ENCODE measurements at regions not wholly inside any gene's neighbourhood (a gene's known extent, or its start where the extent isn't known, plus 50 kb on each side); places are given as distances from the start of the nearest gene placed in this dataset.

DNA sequence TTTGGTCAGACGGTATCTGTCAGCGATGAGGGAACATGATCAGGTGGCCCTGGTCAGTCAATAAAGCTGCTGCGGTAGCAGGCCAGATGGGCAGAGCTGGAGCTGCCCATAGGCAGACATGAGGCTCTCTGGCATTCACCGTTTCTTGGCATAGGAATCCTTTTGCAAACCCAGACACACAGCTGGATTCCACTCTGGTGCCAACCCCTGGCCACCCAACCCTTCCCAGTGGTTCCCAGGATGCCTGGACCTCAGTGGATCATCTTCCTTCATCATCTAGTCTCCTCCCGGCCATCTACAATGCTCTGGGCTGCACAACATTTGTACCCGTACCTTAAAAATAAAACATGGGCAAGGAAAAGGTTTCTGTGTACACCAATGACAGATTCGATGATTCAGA is 68.3 kb upstream of the ACTRT2 start:
- no TSS peak for BruUV-seq (replicated peaks)
- TF ChIP-seq MXI1 (IDR thresholded peaks at IDR 0.05; ENCODE audit: borderline replicate concordance, low read depth, low read length) (no peak), RCOR1 (IDR thresholded peaks at IDR 0.05; ENCODE audit: insufficient replicate concordance, low read length) (no peak), NFE2L2 (IDR thresholded peaks at IDR 0.05; ENCODE audit: low read depth, low read length) (no peak), RAD21 (IDR thresholded peaks at IDR 0.05; ENCODE audit: low read length) (no peak)
- H4K91ac ChIP-seq (ENCODE audit: insufficient read depth, low read depth, low read length), result no peak overlapping the region
- H3K79me1 ChIP-seq (ENCODE audit: low read depth in 1 of 2, low read length in 2 of 2), result no peaks in the 10 kb centered on the region
- H4K5ac ChIP-seq (ENCODE audit: low read depth, low read length), result no peak overlapping the region
- no peak overlapping the region for H3K56ac ChIP-seq (ENCODE audit: extremely low read depth, insufficient read depth, low read length)
- no peak overlapping the region for H3K18ac ChIP-seq (ENCODE audit: low read depth, low read length)
- H2BK5ac ChIP-seq (ENCODE audit: low read depth, low read length, poor library complexity, severe bottlenecking), result no peak overlapping the region
- no peaks in the 10 kb centered on the region for H3K9me1 ChIP-seq (ENCODE audit: insufficient read depth, low read length)
- H2AFZ ChIP-seq (replicated peaks; ENCODE audit: low read length, poor library complexity), result no peak overlapping the region
- DNase-seq (no peak), ATAC-seq (ENCODE audit: low read depth) (no peak)
- intact Hi-C loops (cut with micrococcal nuclease), result no loop called here
- 44% methylated on average over 2 of the region's 7 CpGs; no CpG with 5 or more reads in 1 of the 2 experiments for WGBS, 2 experiments (ENCODE audit: extremely low coverage in 2 of 2, insufficient read length in 1 of 2)
- ChIA-PET POLR2A (ENCODE audit: unreplicated experiment) (no interaction called here), CTCF (no interaction called here)
- dilution Hi-C loops (cut with HindIII; ENCODE audit: low sequenced_read_pairs, unreplicated experiment), result no loop called here
- H3K27ac ChIP-seq (ENCODE audit: insufficient read depth, low read length), result no peak overlapping the region
- H2AK5ac ChIP-seq (ENCODE audit: low read depth, low read length), result no peak overlapping the region
- H2BK15ac ChIP-seq (ENCODE audit: low read depth, low read length), result no peak overlapping the region
- H2BK120ac ChIP-seq (ENCODE audit: low read depth, low read length), result no peak overlapping the region
- no peaks in the 10 kb centered on the region for H3K4me1 ChIP-seq (ENCODE audit: control insufficient read depth, insufficient read depth, low read length)
- H3K27me3 ChIP-seq (ENCODE audit: control insufficient read depth, insufficient read depth, low read length), result no peaks in the 10 kb centered on the region
- no peak overlapping the region for H3K4me2 ChIP-seq (ENCODE audit: low read depth, low read length)
- no peak overlapping the region for H3K4ac ChIP-seq (ENCODE audit: low read depth, low read length)
- in situ Hi-C loops (cut with MboI; ENCODE audit: low sequenced_read_pairs), result no loop called here
- no peak overlapping the region for H2BK20ac ChIP-seq (ENCODE audit: low read depth, low read length)
- no peak overlapping the region for H3K9ac ChIP-seq (ENCODE audit: low read depth, low read length)
- H3K36me3 ChIP-seq (ENCODE audit: control insufficient read depth, insufficient read depth, low read length), result no peaks in the 10 kb centered on the region
- H3K4me3 ChIP-seq (ENCODE audit: insufficient read depth, low read depth, low read length), result no peak overlapping the region
- H4K8ac ChIP-seq (ENCODE audit: low read depth in 2 of 2, low read length in 2 of 2), result no peak overlapping the region
- H3K9me3 ChIP-seq (ENCODE audit: control insufficient read depth, insufficient read depth, low read length), result peaks cover 39% of the 10 kb centered on the region
- no peak overlapping the region for H3K14ac ChIP-seq (replicated peaks; ENCODE audit: low read depth, low read length)
- H3K23ac ChIP-seq (ENCODE audit: low read depth, low read length), result no peak overlapping the region
- H2AK9ac ChIP-seq (replicated peaks; ENCODE audit: low read depth, low read length, poor library complexity), result no peak overlapping the region
- no peaks in the 10 kb centered on the region for H4K20me1 ChIP-seq (ENCODE audit: insufficient read depth, low read length)

All from IMR-90 (cell line).